HepG2 (cell line): ENCODE measurements at regions not wholly inside any gene's neighbourhood (a gene's known extent, or its start where the extent isn't known, plus 50 kb on each side); places are given as distances from the start of the nearest gene placed in this dataset.

Source experiments
- ATAC-seq: fragments of 200-7000 bp; cut with Tn5 transposase; 3 replicates; pipeline ENCODE4 v1.9.1; 2020; ENCODE audit warnings: mild to moderate bottlenecking, moderate library complexity
- BruUV-seq: library from RNA; stranded (reverse); fragments of 400-500 nt; replicated peaks from 2 replicates; lab custom pipeline; 2021; lab: Mats Ljungman, UMichigan
- CTCF ChIA-PET: fragments of 300-600 bp; formaldehyde crosslinking; extraction: SDS; loops from one replicate; lab custom pipeline; 2021; ENCODE audit warnings: low total read pairs, inconsistent platforms, low intra/inter-chr PET ratio; lab: Yijun Ruan, JAX
- POLR2A ChIA-PET: fragments of 350-600 bp; sonication (Branson Sonifier 250); formaldehyde crosslinking; loops from one replicate; lab custom pipeline; 2020; ENCODE audit warnings: antibody characterized with exemption, inconsistent platforms; lab: Yijun Ruan, JAX
- DNase-seq: peaks from one replicate; pipeline ENCODE4 v3.0.0-alpha.2; 2015; ENCODE audit warnings: low spot score
- FAIRE-seq: peaks from 3 replicates; lab custom pipeline; 2011; peaks lifted over from hg19 to GRCh38; lab: Jason Lieb, UNC
- H2AFZ ChIP-seq: one replicate; pipeline ENCODE4 v1.6.1; 2011; ENCODE audit warnings: low read length, inconsistent platforms
- H3K27ac ChIP-seq: fragments of 300-600 bp; 3 replicates; pipeline ENCODE4 v1.8.0; 2011; ENCODE audit warnings: mixed run types, mild to moderate bottlenecking, mixed read lengths, low read length, inconsistent platforms; ENCODE audit not compliant: insufficient read depth; ENCODE audit errors: extremely low read length
- H3K27me3 ChIP-seq, 2 experiments: fragments of 200-600 bp in 1 of 2; 2 replicates in 1 of 2; 3 replicates in 1 of 2; pipeline versions ENCODE4 v1.6.0 to v1.8.0; 2011; ENCODE audit warnings: low read length in 2 of 2, mild to moderate bottlenecking in 2 of 2, moderate library complexity in 2 of 2, inconsistent platforms in 1 of 2; ENCODE audit not compliant: insufficient read depth in 2 of 2, control insufficient read depth in 1 of 2
- H3K36me3 ChIP-seq, 2 experiments: fragments of 200-600 bp in 1 of 2; replicated peaks in 1 of 2; 2 replicates in 1 of 2; 3 replicates in 1 of 2; pipeline versions ENCODE4 v1.5.1 to v1.8.0; 2011; ENCODE audit warnings: low read length in 2 of 2, inconsistent platforms in 1 of 2; ENCODE audit not compliant: insufficient read depth in 2 of 2, control insufficient read depth in 1 of 2
- H3K4me1 ChIP-seq: 2 replicates; pipeline ENCODE4 v1.5.1; 2012; ENCODE audit warnings: low read length, inconsistent platforms; ENCODE audit not compliant: insufficient read depth
- H3K4me2 ChIP-seq: 2 replicates; pipeline ENCODE4 v1.6.0; 2011; ENCODE audit warnings: low read depth, low read length, inconsistent platforms
- H3K4me3 ChIP-seq, 3 experiments: fragments of 200-600 bp in 1 of 3; sonication (generic), shearing (Covaris generic) in 1 of 3; replicated peaks in 1 of 3; 2 replicates each; pipeline ENCODE4 v1.5.1; 2011 to 2016; ENCODE audit warnings: low read length in 3 of 3, inconsistent platforms in 2 of 3, low read depth in 2 of 3, mild to moderate bottlenecking in 2 of 3, control low read depth in 1 of 3, mixed read lengths in 1 of 3; ENCODE audit not compliant: insufficient read depth in 1 of 3
- H3K79me2 ChIP-seq: one replicate; pipeline ENCODE4 v1.6.1; 2011; ENCODE audit warnings: low read length, inconsistent platforms; ENCODE audit not compliant: insufficient read depth
- H3K9ac ChIP-seq: 2 replicates; pipeline ENCODE4 v1.6.0; 2011; ENCODE audit warnings: mild to moderate bottlenecking, low read depth, low read length, inconsistent platforms; ENCODE audit not compliant: insufficient read depth
- H3K9me3 ChIP-seq: 2 replicates; pipeline ENCODE4 v1.5.1; 2012; ENCODE audit warnings: mild to moderate bottlenecking, low read length
- H4K20me1 ChIP-seq: 2 replicates; pipeline ENCODE4 v1.6.0; 2011; ENCODE audit warnings: inconsistent platforms, mild to moderate bottlenecking, low read length, moderate library complexity; ENCODE audit not compliant: insufficient read depth
- CENPBD1 ChIP-seq: sonication (generic); formaldehyde crosslinking; IDR thresholded peaks from 2 replicates; pipeline ENCODE4 v1.8.0; 2022; ENCODE audit warnings: missing genetic modification reagents, low read depth, mild to moderate bottlenecking, borderline replicate concordance
- DMTF1 ChIP-seq: sonication (generic); formaldehyde crosslinking; IDR thresholded peaks from 2 replicates; pipeline ENCODE4 v1.4.0; 2020; ENCODE audit warnings: mild to moderate bottlenecking, missing genetic modification reagents
- FOXA3 ChIP-seq: IDR thresholded peaks from 2 replicates; pipeline ENCODE4 v1.6.1; 2016; ENCODE audit warnings: missing genetic modification reagents, missing compliant biosample characterization
- KLF11 ChIP-seq: IDR thresholded peaks from 2 replicates; pipeline ENCODE4 v1.6.1; 2016; ENCODE audit warnings: missing compliant biosample characterization
- SNAPC2 ChIP-seq: sonication (generic); formaldehyde crosslinking; IDR thresholded peaks from 2 replicates; pipeline ENCODE4 v1.8.1; 2022; ENCODE audit warnings: mild to moderate bottlenecking, missing genetic modification reagents
- STAG1 ChIP-seq: sonication (generic); formaldehyde crosslinking; IDR thresholded peaks from 2 replicates; pipeline ENCODE4 v1.4.0; 2020; ENCODE audit warnings: missing genetic modification reagents
- TRIM24 ChIP-seq: sonication (generic); formaldehyde crosslinking; IDR thresholded peaks from 2 replicates; pipeline ENCODE4 v1.8.0; 2022; ENCODE audit warnings: mild to moderate bottlenecking, missing genetic modification reagents
- ZBTB21 ChIP-seq: sonication (generic); formaldehyde crosslinking; IDR thresholded peaks from 2 replicates; pipeline ENCODE4 v1.4.0; 2020; ENCODE audit warnings: missing genetic modification reagents
- ZNF136 ChIP-seq: sonication (generic); formaldehyde crosslinking; IDR thresholded peaks from 2 replicates; pipeline ENCODE4 v1.8.1; 2022; ENCODE audit warnings: low read depth, mild to moderate bottlenecking, moderate library complexity, missing genetic modification reagents
- ZNF616 ChIP-seq: sonication (generic); formaldehyde crosslinking; IDR thresholded peaks from 2 replicates; pipeline ENCODE4 v1.5.0; 2020; ENCODE audit warnings: low read depth, mild to moderate bottlenecking, missing genetic modification reagents
- ZNF709 ChIP-seq: sonication (generic); formaldehyde crosslinking; IDR thresholded peaks from 2 replicates; pipeline ENCODE4 v1.5.0; 2020; ENCODE audit warnings: mild to moderate bottlenecking, missing genetic modification reagents
- ZNF839 ChIP-seq: sonication (generic); formaldehyde crosslinking; IDR thresholded peaks from 2 replicates; pipeline ENCODE4 v1.4.0; 2020; ENCODE audit warnings: missing genetic modification reagents, mild to moderate bottlenecking, borderline replicate concordance
- WGBS: methylation state at CpG from one replicate; pipeline ENCODE4 v1.1.6; 2017; ENCODE audit warnings: low lambda C conversion rate; 5-methylcytosine and 5-hydroxymethylcytosine counted together
- in situ Hi-C: cut with HindIII; loops from 2 replicates; pipeline ENCODE4 v1.10.0; 2017; ENCODE audit warnings: low pct_unique_long_range_greater_than_20kb; ENCODE audit not compliant: extremely low pct_ligation_motif_present
- intact Hi-C: fragments of 100-400 bp; cut with micrococcal nuclease; formaldehyde crosslinking; loops from one replicate; pipeline ENCODE4 v1.10.0; 2022; ENCODE audit not compliant: unreplicated experiment
- TF ChIP-seq, protein P1 (sequence below): sonication (generic); formaldehyde crosslinking; IDR thresholded peaks from 2 replicates; pipeline ENCODE4 v1.8.0; 2022; ENCODE audit warnings: mild to moderate bottlenecking, missing genetic modification reagents, borderline replicate concordance

GRCh38 chr13:50435011-50435410 is 408.5 kb downstream of the DLEU7 start:
- intact Hi-C loops: no loop called here
- TF ChIP-seq ZNF709 (CRISPR knock-in tag) (no peak), KLF11 (CRISPR knock-in tag) (no peak), ZNF136 (CRISPR knock-in tag) (no peak), DMTF1 (CRISPR knock-in tag) (no peak), ZNF839 (no peak), ZBTB21 (CRISPR knock-in tag) (no peak), TRIM24 (CRISPR knock-in tag) (no peak), ZNF616 (CRISPR knock-in tag) (no peak), CENPBD1 (no peak), FOXA3 (CRISPR knock-in tag) (no peak), STAG1 (no peak), SNAPC2 (CRISPR knock-in tag) (no peak)
- TF ChIP-seq, protein P1, sequence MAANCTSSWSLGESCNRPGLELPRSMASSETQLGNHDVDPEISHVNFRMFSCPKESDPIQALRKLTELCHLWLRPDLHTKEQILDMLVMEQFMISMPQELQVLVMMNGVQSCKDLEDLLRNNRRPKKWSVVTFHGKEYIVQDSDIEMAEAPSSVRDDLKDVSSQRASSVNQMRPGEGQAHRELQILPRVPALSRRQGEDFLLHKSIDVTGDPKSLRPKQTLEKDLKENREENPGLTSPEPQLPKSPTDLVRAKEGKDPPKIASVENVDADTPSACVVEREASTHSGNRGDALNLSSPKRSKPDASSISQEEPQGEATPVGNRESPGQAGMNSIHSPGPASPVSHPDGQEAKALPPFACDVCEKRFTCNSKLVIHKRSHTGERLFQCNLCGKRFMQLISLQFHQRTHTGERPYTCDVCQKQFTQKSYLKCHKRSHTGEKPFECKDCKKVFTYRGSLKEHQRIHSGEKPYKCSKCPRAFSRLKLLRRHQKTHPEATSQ (CRISPR knock-in tag): no peak
- Histone ChIP-seq H3K4me3 (no peak overlapping the region), H3K27me3 (no peaks in the 10 kb centered on the region), H4K20me1 (no peaks in the 10 kb centered on the region), H3K9ac (no peak overlapping the region), H3K36me3 (no peaks in the 10 kb centered on the region; a peak in 1 of 5 replicates), H3K4me2 (no peak overlapping the region), H3K79me2 (peaks cover 2% of the 10 kb centered on the region), H3K9me3 (no peaks in the 10 kb centered on the region), H3K27ac (no peak overlapping the region), H3K4me1 (no peaks in the 10 kb centered on the region), H2AFZ (no peak overlapping the region)
- ChIA-PET CTCF (no interaction called here), POLR2A (no interaction called here)
- DNase-seq (no peak), ATAC-seq (no peak), FAIRE-seq (no peak)
- WGBS: 96% methylated on average over 2 of the region's 2 CpGs
- in situ Hi-C loops: no loop called here
- BruUV-seq: no TSS peak
